Ecto neural progenitor cell (in vitro differentiated cells): ENCODE measurements at regions not wholly inside any gene's neighbourhood (a gene's known extent, or its start where the extent isn't known, plus 50 kb on each side); places are given as distances from the start of the nearest gene placed in this dataset.

Experiments
- DNase-seq: peaks from one replicate; pipeline ENCODE4 v3.0.0-alpha.2; 2018; ENCODE audit warnings: low spot score

GRCh38 chr21:17406202-17406601 is 106.6 kb upstream of the CXADR start:
- no peak for DNase-seq

GRCh38 chr21:17414766-17415165 is 98.1 kb upstream of the CXADR start:
- DNase-seq: no peak

GRCh38 chr21:17416139-17416538 is 96.7 kb upstream of the CXADR start:
- DNase-seq: no peak

GRCh38 chr21:17422931-17423330 is 89.9 kb upstream of the CXADR start:
- no peak for DNase-seq

GRCh38 chr21:17427157-17427556 is 85.7 kb upstream of the CXADR start:
- DNase-seq: no peak

GRCh38 chr21:17427831-17428483 is 84.9 kb upstream of the CXADR start:
- no peak for DNase-seq

GRCh38 chr21:17428484-17428869 is 84.4 kb upstream of the CXADR start:
- DNase-seq: no peak

GRCh38 chr21:17428980-17429379 is 83.9 kb upstream of the CXADR start:
- DNase-seq: no peak

- DNase-seq: no peak
Measured at GRCh38 chr21:17429936-17430335, 82.9 kb upstream of the CXADR start.

- DNase-seq: no peak
Measured at GRCh38 chr21:17432732-17433057, 80.1 kb upstream of the CXADR start.

- no peak for DNase-seq
Measured at GRCh38 chr21:17433730-17434129, 79.1 kb upstream of the CXADR start.

GRCh38 chr21:17435565-17436543 is 77.0 kb upstream of the CXADR start:
- DNase-seq: no peak

GRCh38 chr21:17436626-17437111 is 76.2 kb upstream of the CXADR start:
- DNase-seq: no peak

- DNase-seq: peak; percentile 85
Measured at GRCh38 chr21:17438635-17439034, 74.2 kb upstream of the CXADR start.

GRCh38 chr21:17440969-17441368 is 71.9 kb upstream of the CXADR start:
- DNase-seq: no peak

- no peak for DNase-seq
Measured at GRCh38 chr21:17441370-17441769, 71.5 kb upstream of the CXADR start.

GRCh38 chr21:17442165-17442564 is 70.7 kb upstream of the CXADR start:
- no peak for DNase-seq

GRCh38 chr21:17444828-17445227 is 68.0 kb upstream of the CXADR start:
- no peak for DNase-seq

GRCh38 chr21:17446737-17447136 is 66.1 kb upstream of the CXADR start:
- no peak for DNase-seq

GRCh38 chr21:17449701-17450100 is 63.1 kb upstream of the CXADR start:
- DNase-seq: no peak

GRCh38 chr21:17451364-17451891 is 61.4 kb upstream of the CXADR start:
- no peak for DNase-seq

- peak; percentile 94 for DNase-seq
Measured at GRCh38 chr21:17454315-17455027, 58.4 kb upstream of the CXADR start.

GRCh38 chr21:17455028-17455353 is 57.9 kb upstream of the CXADR start:
- no peak for DNase-seq
